Stimulated activated CD4-positive, alpha-beta T cell treated with anti-CD3 and anti-CD28 coated beads, TNF-alpha, amount 100 ng/mL, for 24 hours (primary cell): ENCODE measurements at regions not wholly inside any gene's neighbourhood (a gene's known extent, or its start where the extent isn't known, plus 50 kb on each side); places are given as distances from the start of the nearest gene placed in this dataset.

ENCODE experiments used
- DNase-seq, 3 experiments: peaks; one replicate each; pipeline ENCODE4 v3.0.0-alpha.2; 2020; ENCODE audit warnings: low read depth in 3 of 3

GRCh38 chr12:60035835-60036234, 440.0 kb downstream of the SLC16A7 start:
- DNase-seq = no peak

- no peak for DNase-seq
Observed at GRCh38 chr12:60042835-60043234, 447.0 kb downstream of the SLC16A7 start.

- no peak for DNase-seq
Observed at GRCh38 chr12:60043236-60043635, 447.4 kb downstream of the SLC16A7 start.

- DNase-seq = no peak
Observed at GRCh38 chr12:60052483-60052882, 456.7 kb downstream of the SLC16A7 start.

GRCh38 chr12:60059180-60059579, 463.4 kb downstream of the SLC16A7 start:
- DNase-seq = no peak

GRCh38 chr12:60066655-60067054, 470.8 kb downstream of the SLC16A7 start:
- DNase-seq = no peak

GRCh38 chr12:60070552-60070951, 474.7 kb downstream of the SLC16A7 start:
- DNase-seq = no peak

- DNase-seq = no peak
Observed at GRCh38 chr12:60071759-60072191, 475.9 kb downstream of the SLC16A7 start.

- no peak for DNase-seq
Observed at GRCh38 chr12:60072911-60073310, 477.1 kb downstream of the SLC16A7 start.

- no peak for DNase-seq
Observed at GRCh38 chr12:60075091-60075490, 479.3 kb downstream of the SLC16A7 start.

- no peak for DNase-seq
Observed at GRCh38 chr12:60078026-60078425, 482.2 kb downstream of the SLC16A7 start.

GRCh38 chr12:60093428-60093827, 497.6 kb downstream of the SLC16A7 start:
- DNase-seq = no peak

- no peak for DNase-seq
Observed at GRCh38 chr12:60094436-60094835, 498.6 kb downstream of the SLC16A7 start.

- DNase-seq = no peak
Observed at GRCh38 chr12:60096727-60097126, 500.9 kb downstream of the SLC16A7 start.

- DNase-seq = no peak
Observed at GRCh38 chr12:60100160-60100559, 504.3 kb downstream of the SLC16A7 start.

GRCh38 chr12:60100852-60101251, 505.0 kb downstream of the SLC16A7 start:
- no peak for DNase-seq

GRCh38 chr12:60101715-60102114, 505.9 kb downstream of the SLC16A7 start:
- DNase-seq = no peak

- no peak for DNase-seq
Observed at GRCh38 chr12:60106214-60106613, 510.4 kb downstream of the SLC16A7 start.

GRCh38 chr12:60107992-60108391, 512.2 kb downstream of the SLC16A7 start:
- DNase-seq = no peak

- DNase-seq = no peak
Observed at GRCh38 chr12:60112063-60112462, 516.2 kb downstream of the SLC16A7 start.

- DNase-seq = no peak
Observed at GRCh38 chr12:60112763-60113162, 516.9 kb downstream of the SLC16A7 start.

- DNase-seq = no peak
Observed at GRCh38 chr12:60114169-60114568, 518.3 kb downstream of the SLC16A7 start.

- DNase-seq = no peak
Observed at GRCh38 chr12:60119327-60119726, 523.5 kb downstream of the SLC16A7 start.

GRCh38 chr12:60120199-60120598, 524.4 kb downstream of the SLC16A7 start:
- no peak for DNase-seq

- no peak for DNase-seq
Observed at GRCh38 chr12:60123557-60123956, 527.7 kb downstream of the SLC16A7 start.
